ENCODE measurements at regions not wholly inside any gene's neighbourhood (a gene's known extent, or its start where the extent isn't known, plus 50 kb on each side); places are given as distances from the start of the nearest gene placed in this dataset.
"Not testable (repeated sequence)": the region's sequence is repeated elsewhere in the genome, so short reads cannot be mapped to it uniquely, and the experiment has no call there.

GRCh38 chr3:75583116-75583515 lies 81.0 kb upstream of the FRG2C start:
- not testable (repeated sequence) for TF ChIP-seq PATZ1 (CRISPR knock-in tag; IDR thresholded peaks at IDR 0.05; ENCODE audit: borderline replicate concordance); BACH2 (CRISPR knock-in tag; IDR thresholded peaks at IDR 0.05; ENCODE audit: borderline replicate concordance); RARB (CRISPR knock-in tag; IDR thresholded peaks at IDR 0.05); TOX (CRISPR knock-in tag; IDR thresholded peaks at IDR 0.05; ENCODE audit: borderline replicate concordance); SNAI2 (CRISPR knock-in tag; IDR thresholded peaks at IDR 0.05); ISL1 (CRISPR knock-in tag; IDR thresholded peaks at IDR 0.05); ZFP30 (CRISPR knock-in tag; IDR thresholded peaks at IDR 0.05); GLIS3 (CRISPR knock-in tag; IDR thresholded peaks at IDR 0.05); ZFP3 (CRISPR knock-in tag; IDR thresholded peaks at IDR 0.05); ZNF565 (CRISPR knock-in tag; conservative IDR thresholded peaks at IDR 0.05; ENCODE audit: low read depth)
- TF ChIP-seq, protein P1, sequence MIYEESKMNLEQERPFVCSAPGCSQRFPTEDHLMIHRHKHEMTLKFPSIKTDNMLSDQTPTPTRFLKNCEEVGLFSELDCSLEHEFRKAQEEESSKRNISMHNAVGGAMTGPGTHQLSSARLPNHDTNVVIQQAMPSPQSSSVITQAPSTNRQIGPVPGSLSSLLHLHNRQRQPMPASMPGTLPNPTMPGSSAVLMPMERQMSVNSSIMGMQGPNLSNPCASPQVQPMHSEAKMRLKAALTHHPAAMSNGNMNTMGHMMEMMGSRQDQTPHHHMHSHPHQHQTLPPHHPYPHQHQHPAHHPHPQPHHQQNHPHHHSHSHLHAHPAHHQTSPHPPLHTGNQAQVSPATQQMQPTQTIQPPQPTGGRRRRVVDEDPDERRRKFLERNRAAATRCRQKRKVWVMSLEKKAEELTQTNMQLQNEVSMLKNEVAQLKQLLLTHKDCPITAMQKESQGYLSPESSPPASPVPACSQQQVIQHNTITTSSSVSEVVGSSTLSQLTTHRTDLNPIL (CRISPR knock-in tag; IDR thresholded peaks at IDR 0.05; ENCODE audit: low read depth), result not testable (repeated sequence)

All from SK-N-SH treated with all-trans-retinoic acid at 6 μM for 48 hours (cell line).